ENCODE measurements at regions not wholly inside any gene's neighbourhood (a gene's known extent, or its start where the extent isn't known, plus 50 kb on each side); places are given as distances from the start of the nearest gene placed in this dataset.

GRCh38 chr10:10394933-10395658 lies 622.6 kb upstream of the CELF2 start:
- no peaks in the 10 kb centered on the region for H3K79me2 ChIP-seq (ENCODE audit: insufficient read depth, low read length)
- no peak overlapping the region for H3K4me2 ChIP-seq (ENCODE audit: low read depth, low read length, poor library complexity, severe bottlenecking)
- H3K9me3 ChIP-seq (ENCODE audit: insufficient read depth, low read length), result no peaks in the 10 kb centered on the region
- H2AFZ ChIP-seq (ENCODE audit: low read depth, low read length, severe bottlenecking), result no peak overlapping the region
- H3K9me2 ChIP-seq (replicated peaks; ENCODE audit: insufficient read depth, low read length), result no peaks in the 10 kb centered on the region
- TF ChIP-seq CTCF (IDR thresholded peaks at IDR 0.05; ENCODE audit: insufficient read depth, low read length, poor library complexity, severe bottlenecking) (no peak), EZH2phosphoT487 (conservative IDR thresholded peaks at IDR 0.05; ENCODE audit: low read length) (no peak)
- no peak overlapping the region for H3K27ac ChIP-seq (ENCODE audit: low read depth, low read length)
- no peaks in the 10 kb centered on the region for H3K36me3 ChIP-seq (ENCODE audit: low read length)
- H3K27me3 ChIP-seq (ENCODE audit: low read length), result no peaks in the 10 kb centered on the region
- H3F3A ChIP-seq (ENCODE audit: insufficient read depth), result no peaks in the 10 kb centered on the region
- H4K20me1 ChIP-seq (ENCODE audit: low read depth, low read length), result no peaks in the 10 kb centered on the region
- no peak overlapping the region for H3K9ac ChIP-seq (ENCODE audit: low read length)
- H3K4me3 ChIP-seq (ENCODE audit: insufficient read depth, low read length, poor library complexity, severe bottlenecking), result no peak overlapping the region

GRCh38 chr10:10396601-10397000 lies 621.1 kb upstream of the CELF2 start:
- Histone ChIP-seq H3K79me2 (ENCODE audit: insufficient read depth, low read length) (no peaks in the 10 kb centered on the region), H3K9ac (ENCODE audit: low read length) (no peak overlapping the region), H3K36me3 (ENCODE audit: low read length) (no peaks in the 10 kb centered on the region), H3K27ac (ENCODE audit: low read depth, low read length) (no peak overlapping the region), H3K4me2 (ENCODE audit: low read depth, low read length, poor library complexity, severe bottlenecking) (no peak overlapping the region), H3K27me3 (ENCODE audit: low read length) (no peaks in the 10 kb centered on the region), H3K9me3 (ENCODE audit: insufficient read depth, low read length) (no peaks in the 10 kb centered on the region), H3F3A (ENCODE audit: insufficient read depth) (no peaks in the 10 kb centered on the region), H4K20me1 (ENCODE audit: low read depth, low read length) (no peaks in the 10 kb centered on the region), H3K9me2 (replicated peaks; ENCODE audit: insufficient read depth, low read length) (no peaks in the 10 kb centered on the region), H2AFZ (ENCODE audit: low read depth, low read length, severe bottlenecking) (no peak overlapping the region), H3K4me3 (ENCODE audit: insufficient read depth, low read length, poor library complexity, severe bottlenecking) (no peak overlapping the region)
- TF ChIP-seq CTCF (IDR thresholded peaks at IDR 0.05; ENCODE audit: insufficient read depth, low read length, poor library complexity, severe bottlenecking) (no peak), EZH2phosphoT487 (conservative IDR thresholded peaks at IDR 0.05; ENCODE audit: low read length) (no peak)

DNA sequence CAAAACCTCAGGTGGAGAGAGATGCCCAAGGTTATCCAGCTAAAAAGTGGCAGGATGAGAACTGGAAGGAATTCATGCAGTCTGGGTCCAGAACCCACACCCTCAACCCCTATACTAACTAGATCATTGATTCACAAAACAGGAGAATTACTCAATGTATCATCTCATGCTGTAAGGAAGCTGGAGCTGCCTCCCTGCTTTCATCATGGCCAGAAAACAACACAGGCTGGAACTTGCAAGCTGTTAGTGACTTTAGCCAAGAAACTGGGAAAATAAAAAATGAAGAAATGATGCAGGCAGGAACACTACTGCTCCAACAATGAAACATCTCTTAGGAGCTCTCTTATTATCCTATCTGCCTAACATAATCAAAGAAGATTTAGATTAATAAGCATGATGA lies 619.8 kb upstream of the CELF2 start:
- no peak overlapping the region for H3K27ac ChIP-seq (ENCODE audit: low read depth, low read length)
- no peaks in the 10 kb centered on the region for H3K79me2 ChIP-seq (ENCODE audit: insufficient read depth, low read length)
- H4K20me1 ChIP-seq (ENCODE audit: low read depth, low read length), result no peaks in the 10 kb centered on the region
- TF ChIP-seq CTCF (IDR thresholded peaks at IDR 0.05; ENCODE audit: insufficient read depth, low read length, poor library complexity, severe bottlenecking) (no peak), EZH2phosphoT487 (conservative IDR thresholded peaks at IDR 0.05; ENCODE audit: low read length) (no peak)
- H3K4me3 ChIP-seq (ENCODE audit: insufficient read depth, low read length, poor library complexity, severe bottlenecking), result no peak overlapping the region
- no peaks in the 10 kb centered on the region for H3K36me3 ChIP-seq (ENCODE audit: low read length)
- H3K9ac ChIP-seq (ENCODE audit: low read length), result no peak overlapping the region
- H3K9me3 ChIP-seq (ENCODE audit: insufficient read depth, low read length), result no peaks in the 10 kb centered on the region
- no peaks in the 10 kb centered on the region for H3K27me3 ChIP-seq (ENCODE audit: low read length)
- no peaks in the 10 kb centered on the region for H3F3A ChIP-seq (ENCODE audit: insufficient read depth)
- no peak overlapping the region for H2AFZ ChIP-seq (ENCODE audit: low read depth, low read length, severe bottlenecking)
- no peaks in the 10 kb centered on the region for H3K9me2 ChIP-seq (replicated peaks; ENCODE audit: insufficient read depth, low read length)
- no peak overlapping the region for H3K4me2 ChIP-seq (ENCODE audit: low read depth, low read length, poor library complexity, severe bottlenecking)
